ENCODE measurements at regions not wholly inside any gene's neighbourhood (a gene's known extent, or its start where the extent isn't known, plus 50 kb on each side); places are given as distances from the start of the nearest gene placed in this dataset.

- TF ChIP-seq CTCF (conservative IDR thresholded peaks at IDR 0.05; ENCODE audit: low read depth, low read length) = no peak
- H3K4me3 ChIP-seq (ENCODE audit: low read depth, low read length) = no peak overlapping the region
- DNase-seq (ENCODE audit: low read depth) = no peak
Observed at GRCh38 chr12:124482901-124483799, 84.3 kb downstream of the NCOR2 start.

GRCh38 chr12:124482567-124482893 is 84.9 kb downstream of the NCOR2 start:
- TF ChIP-seq CTCF (conservative IDR thresholded peaks at IDR 0.05; ENCODE audit: low read depth, low read length) = no peak
- H3K4me3 ChIP-seq (ENCODE audit: low read depth, low read length) = no peak overlapping the region
- no peak for DNase-seq (ENCODE audit: low read depth)

- no peak overlapping the region for H3K4me3 ChIP-seq (ENCODE audit: low read depth, low read length)
- no peak for TF ChIP-seq CTCF (conservative IDR thresholded peaks at IDR 0.05; ENCODE audit: low read depth, low read length)
- DNase-seq (ENCODE audit: low read depth) = no peak
Observed at GRCh38 chr12:124481772-124482566, 85.4 kb downstream of the NCOR2 start.

- H3K4me3 ChIP-seq (ENCODE audit: low read depth, low read length) = no peak overlapping the region
- no peak for TF ChIP-seq CTCF (conservative IDR thresholded peaks at IDR 0.05; ENCODE audit: low read depth, low read length)
- DNase-seq (ENCODE audit: low read depth) = no peak
Observed at GRCh38 chr12:124481257-124481750, 86.1 kb downstream of the NCOR2 start.

- no peak for DNase-seq (ENCODE audit: low read depth)
- no peak for TF ChIP-seq CTCF (conservative IDR thresholded peaks at IDR 0.05; ENCODE audit: low read depth, low read length)
- peak overlapping the region; percentile 21 for H3K4me3 ChIP-seq (ENCODE audit: low read depth, low read length)
Observed at GRCh38 chr12:124480469-124481256, 86.7 kb downstream of the NCOR2 start.

GRCh38 chr12:124479680-124480468 is 87.5 kb downstream of the NCOR2 start:
- TF ChIP-seq CTCF (conservative IDR thresholded peaks at IDR 0.05; ENCODE audit: low read depth, low read length) = no peak

More at GRCh38 chr12:124479680-124480468, 87.5 kb downstream of the NCOR2 start:
- no peak for DNase-seq (ENCODE audit: low read depth)
- peak overlapping the region; percentile 21 for H3K4me3 ChIP-seq (ENCODE audit: low read depth, low read length)

Measured in epithelial cell of proximal tubule (primary cell).